BLaER1 treated with 17β-estradiol and CSF1 and Interleukin-3, amounts not matched to agents 10 nM and 100 nM (cell line): ENCODE measurements at regions not wholly inside any gene's neighbourhood (a gene's known extent, or its start where the extent isn't known, plus 50 kb on each side); places are given as distances from the start of the nearest gene placed in this dataset.

ENCODE experiments used
- H3K27ac ChIP-seq, 11 experiments: shearing (Covaris generic); formaldehyde crosslinking; 2 replicates each; pipeline ENCODE4 v1.8.1; 2022
- H3K27me3 ChIP-seq, 11 experiments: shearing (Covaris generic); formaldehyde crosslinking; 2 replicates each; pipeline ENCODE4 v1.8.1; 2022
- H3K36me3 ChIP-seq, 11 experiments: shearing (Covaris generic); formaldehyde crosslinking; 2 replicates each; pipeline ENCODE4 v1.8.1; 2022
- H3K4me1 ChIP-seq, 10 experiments: shearing (Covaris generic); formaldehyde crosslinking; 2 replicates each; pipeline ENCODE4 v1.8.1; 2022
- H3K4me2 ChIP-seq, 11 experiments: shearing (Covaris generic); formaldehyde crosslinking; 2 replicates each; pipeline ENCODE4 v1.8.1; 2022
- H3K4me3 ChIP-seq, 10 experiments: shearing (Covaris generic); formaldehyde crosslinking; 2 replicates each; pipeline ENCODE4 v1.8.1; 2022
- H3K9ac ChIP-seq, 11 experiments: shearing (Covaris generic); formaldehyde crosslinking; 2 replicates each; pipeline ENCODE4 v1.8.1; 2022
- H3K9me3 ChIP-seq, 11 experiments: shearing (Covaris generic); formaldehyde crosslinking; replicated peaks in 1 of 11; 2 replicates each; pipeline ENCODE4 v1.8.1; 2022
- H4K20me1 ChIP-seq, 11 experiments: shearing (Covaris generic); formaldehyde crosslinking; 2 replicates each; pipeline ENCODE4 v1.8.1; 2022
- Cebpa-rat ChIP-seq, 11 experiments: shearing (Covaris generic); IDR thresholded peaks; 2 replicates each; pipeline ENCODE4 v1.8.1; 2022

DNA sequence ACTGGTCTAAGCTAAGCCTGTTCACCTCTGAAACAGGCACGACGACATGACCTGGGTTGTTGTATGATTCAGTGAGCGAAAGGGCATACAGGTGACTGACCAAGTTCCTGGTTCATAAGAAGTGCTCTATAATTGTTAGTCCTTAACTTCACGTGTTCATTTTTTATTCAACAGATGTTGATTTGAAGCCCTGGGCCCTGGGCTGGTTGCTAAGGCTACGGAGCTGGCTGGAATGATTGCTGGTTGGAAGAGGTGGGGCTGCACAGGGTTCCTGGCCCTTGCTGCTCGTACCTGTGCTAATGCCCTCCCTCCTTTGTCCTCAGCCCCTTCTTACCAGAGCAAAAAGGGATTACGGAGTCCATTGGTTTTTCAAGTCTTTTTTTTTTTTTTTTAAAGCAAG is 111.3 kb upstream of the CSF3R start:
- Histone ChIP-seq H3K36me3 (no peaks in the 10 kb centered on the region), H3K4me3 (no peak overlapping the region), H3K27ac (no peak overlapping the region), H3K9ac (no peak overlapping the region), H3K27me3 (no peaks in the 10 kb centered on the region), H3K4me2 (no peak overlapping the region), H3K4me1 (peaks cover 22 to 72% (median 58%) of the 10 kb centered on the region in 10 experiments), H3K9me3 (no peaks in the 10 kb centered on the region), H4K20me1 (no peaks in the 10 kb centered on the region; a peak in 1 of 22 replicates)
- no peak for TF ChIP-seq Cebpa-rat (IDR thresholded peaks at IDR 0.05)

DNA sequence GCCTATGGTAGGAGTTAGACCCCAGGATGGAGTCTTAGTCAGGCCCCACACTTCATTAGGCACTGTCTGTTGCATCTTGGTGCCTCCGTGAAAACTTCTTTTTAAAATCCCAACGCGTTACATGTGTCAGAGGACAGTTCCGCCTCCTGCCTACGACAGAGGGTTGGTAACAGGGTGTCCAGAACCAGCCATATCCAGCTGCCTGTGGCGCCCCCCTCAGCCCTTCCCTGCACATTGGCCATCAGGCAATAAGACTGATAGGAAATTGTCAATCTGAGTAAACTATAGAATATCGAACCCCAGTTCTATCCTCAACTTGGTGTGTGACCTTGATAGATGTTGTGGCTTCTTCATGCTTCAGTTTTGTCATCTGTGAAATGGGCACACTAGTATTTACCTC is 108.6 kb upstream of the CSF3R start:
- peaks cover 49 to 84% (median 72%) of the 10 kb centered on the region in 10 experiments for H3K4me1 ChIP-seq
- no peaks in the 10 kb centered on the region for H3K36me3 ChIP-seq
- H3K27me3 ChIP-seq: peaks cover 0 to 10% (median 0%) of the 10 kb centered on the region in 11 experiments; a peak in 3 of 22 replicates
- H3K9me3 ChIP-seq: no peaks in the 10 kb centered on the region
- TF ChIP-seq Cebpa-rat (IDR thresholded peaks at IDR 0.05): no peak
- H4K20me1 ChIP-seq: peaks cover 0 to 2% (median 0%) of the 10 kb centered on the region in 11 experiments; a peak in 2 of 22 replicates
- H3K4me3 ChIP-seq: peak overlapping the region in 2 of 10 experiments; percentile 12 to 37; a peak in 2 of 20 replicates
- H3K27ac ChIP-seq: peak overlapping the region in 8 of 11 experiments; percentile 34 to 72 (median 49); a peak in 14 of 22 replicates
- peak overlapping the region in 6 of 11 experiments; percentile 6 to 63 (median 52); a peak in 11 of 22 replicates for H3K9ac ChIP-seq
- peak overlapping the region; percentile 60 to 100 (median 78) for H3K4me2 ChIP-seq

DNA sequence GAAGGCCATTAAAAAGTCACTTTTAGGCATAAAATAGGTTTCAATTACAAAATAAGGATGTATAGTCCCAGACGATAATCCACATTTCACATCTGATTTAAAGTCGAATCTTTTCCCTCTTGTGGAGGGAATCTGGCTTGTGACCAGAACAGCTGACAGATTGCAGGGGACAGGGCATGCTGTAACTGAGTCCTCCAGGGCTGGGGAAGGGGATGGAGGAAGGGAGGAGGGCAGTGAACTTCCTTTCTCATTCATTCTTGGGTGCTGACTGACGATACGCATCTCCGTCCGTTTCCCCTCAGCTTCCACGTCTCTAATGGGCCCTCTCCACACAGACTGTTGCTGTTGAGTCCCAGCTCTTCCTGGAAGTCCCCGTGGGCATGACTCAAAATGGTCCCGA is 108.1 kb upstream of the CSF3R start:
- Histone ChIP-seq H3K36me3 (no peaks in the 10 kb centered on the region), H3K27me3 (peaks cover 0 to 15% (median 0%) of the 10 kb centered on the region in 11 experiments; a peak in 3 of 22 replicates), H3K9me3 (no peaks in the 10 kb centered on the region), H3K27ac (peak overlapping the region in 8 of 11 experiments; percentile 34 to 72 (median 49); a peak in 14 of 22 replicates), H3K9ac (peak overlapping the region in 6 of 11 experiments; percentile 6 to 63 (median 52); a peak in 11 of 22 replicates), H3K4me1 (peaks cover 50 to 84% (median 72%) of the 10 kb centered on the region in 10 experiments), H3K4me2 (peak overlapping the region; percentile 60 to 100 (median 78)), H3K4me3 (peak overlapping the region in 2 of 10 experiments; percentile 12 to 37; a peak in 2 of 20 replicates), H4K20me1 (peaks cover 0 to 5% (median 0%) of the 10 kb centered on the region in 11 experiments; a peak in 2 of 22 replicates)
- no peak for TF ChIP-seq Cebpa-rat (IDR thresholded peaks at IDR 0.05)

- Histone ChIP-seq H3K27me3 (peaks cover 0 to 15% (median 0%) of the 10 kb centered on the region in 11 experiments; a peak in 3 of 22 replicates), H3K4me2 (peak overlapping the region; percentile 60 to 100 (median 78); a peak in 21 of 22 replicates), H3K36me3 (no peaks in the 10 kb centered on the region), H3K4me3 (no peak overlapping the region; a peak in 1 of 20 replicates), H4K20me1 (peaks cover 0 to 5% (median 0%) of the 10 kb centered on the region in 11 experiments; a peak in 2 of 22 replicates), H3K4me1 (peaks cover 50 to 84% (median 72%) of the 10 kb centered on the region in 10 experiments), H3K9ac (peak overlapping the region in 4 of 11 experiments; percentile 50 to 63 (median 54); a peak in 7 of 22 replicates), H3K27ac (peak overlapping the region in 6 of 11 experiments; percentile 36 to 72 (median 56); a peak in 7 of 22 replicates), H3K9me3 (no peaks in the 10 kb centered on the region)
- TF ChIP-seq Cebpa-rat (IDR thresholded peaks at IDR 0.05): no peak
Measured at GRCh38 chr1:36590264-36590663, 107.6 kb upstream of the CSF3R start.

DNA sequence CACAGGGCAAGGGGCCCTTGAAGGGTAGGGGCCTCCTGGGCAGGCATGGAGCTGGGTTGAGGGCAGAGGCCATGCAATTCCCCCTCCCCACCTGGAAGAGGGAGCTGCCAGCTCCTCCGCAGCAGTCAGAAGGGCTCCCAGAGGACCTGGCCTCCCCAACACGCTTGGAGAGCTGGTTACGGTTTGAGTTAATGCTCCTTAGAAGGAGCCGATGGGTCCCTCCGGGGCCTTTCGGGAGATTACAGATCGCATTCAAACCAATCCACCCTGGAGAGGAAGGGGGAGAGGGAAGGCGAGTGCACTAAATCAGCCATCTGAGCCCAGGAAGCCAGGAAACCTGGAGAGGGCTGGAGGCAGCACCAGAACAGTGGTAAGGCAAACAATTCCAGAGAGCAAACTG is 106.3 kb upstream of the CSF3R start:
- Histone ChIP-seq H3K4me3 (peak overlapping the region in 3 of 10 experiments; percentile 34 to 65 (median 58); a peak in 5 of 20 replicates), H3K4me2 (peak overlapping the region; percentile 4 to 100 (median 89); a peak in 21 of 22 replicates), H4K20me1 (peaks cover 0 to 5% (median 0%) of the 10 kb centered on the region in 11 experiments; a peak in 2 of 22 replicates), H3K27ac (peak overlapping the region in 6 of 11 experiments; percentile 29 to 78 (median 72); a peak in 11 of 22 replicates), H3K36me3 (no peaks in the 10 kb centered on the region), H3K9me3 (no peaks in the 10 kb centered on the region), H3K4me1 (peaks cover 50 to 91% (median 80%) of the 10 kb centered on the region in 10 experiments), H3K9ac (peak overlapping the region in 6 of 11 experiments; percentile 20 to 80 (median 74); a peak in 9 of 22 replicates), H3K27me3 (peaks cover 0 to 15% (median 0%) of the 10 kb centered on the region in 11 experiments; a peak in 3 of 22 replicates)
- TF ChIP-seq Cebpa-rat (IDR thresholded peaks at IDR 0.05): no peak

GRCh38 chr1:36585569-36586548 is 103.1 kb upstream of the CSF3R start:
- Histone ChIP-seq H3K4me1 (peaks cover 44 to 96% (median 77%) of the 10 kb centered on the region in 10 experiments), H4K20me1 (peaks cover 0 to 5% (median 0%) of the 10 kb centered on the region in 11 experiments; a peak in 2 of 22 replicates), H3K4me3 (peak overlapping the region in 7 of 10 experiments; percentile 4 to 65 (median 47); a peak in 10 of 20 replicates), H3K9ac (peak overlapping the region in 8 of 11 experiments; percentile 8 to 80 (median 58); a peak in 15 of 22 replicates), H3K36me3 (no peaks in the 10 kb centered on the region), H3K27ac (peak overlapping the region in 8 of 11 experiments; percentile 1 to 78 (median 58); a peak in 12 of 22 replicates), H3K4me2 (peak overlapping the region; percentile 59 to 100 (median 89)), H3K27me3 (peaks cover 0 to 15% (median 0%) of the 10 kb centered on the region in 11 experiments; a peak in 3 of 22 replicates), H3K9me3 (no peaks in the 10 kb centered on the region)
- no peak for TF ChIP-seq Cebpa-rat (IDR thresholded peaks at IDR 0.05)

GRCh38 chr1:36584874-36585453 is 102.3 kb upstream of the CSF3R start:
- peak overlapping the region in 4 of 11 experiments; percentile 72 to 80 (median 78); a peak in 6 of 22 replicates for H3K9ac ChIP-seq
- H3K4me3 ChIP-seq: peak overlapping the region in 2 of 10 experiments; percentile 58 to 65; a peak in 4 of 20 replicates
- H3K9me3 ChIP-seq: no peaks in the 10 kb centered on the region
- no peak for TF ChIP-seq Cebpa-rat (IDR thresholded peaks at IDR 0.05)
- peaks cover 0 to 5% (median 0%) of the 10 kb centered on the region in 11 experiments; a peak in 2 of 22 replicates for H4K20me1 ChIP-seq
- peaks cover 38 to 87% (median 68%) of the 10 kb centered on the region in 10 experiments for H3K4me1 ChIP-seq
- H3K4me2 ChIP-seq: peak overlapping the region in 8 of 11 experiments; percentile 80 to 100 (median 98); a peak in 16 of 22 replicates
- no peaks in the 10 kb centered on the region for H3K36me3 ChIP-seq
- peak overlapping the region in 3 of 11 experiments; percentile 72 to 78 (median 77); a peak in 4 of 22 replicates for H3K27ac ChIP-seq
- H3K27me3 ChIP-seq: peaks cover 0 to 15% (median 0%) of the 10 kb centered on the region in 11 experiments; a peak in 3 of 22 replicates
